ENCODE measurements at regions not wholly inside any gene's neighbourhood (a gene's known extent, or its start where the extent isn't known, plus 50 kb on each side); places are given as distances from the start of the nearest gene placed in this dataset.

- no peaks in the 10 kb centered on the region for H3K9me3 ChIP-seq (ENCODE audit: control insufficient read depth, low read depth, low read length)
- no peaks in the 10 kb centered on the region for H3K27me3 ChIP-seq (ENCODE audit: control insufficient read depth, insufficient read depth, low read length)
- no peak overlapping the region for H3K27ac ChIP-seq (ENCODE audit: low read length)
- H3K4me3 ChIP-seq (ENCODE audit: low read length), result no peak overlapping the region
- no peaks in the 10 kb centered on the region for H3K36me3 ChIP-seq (ENCODE audit: control insufficient read depth, low read depth, low read length)
- H3K9ac ChIP-seq (ENCODE audit: low read length), result no peak overlapping the region
- no peaks in the 10 kb centered on the region for H3K4me1 ChIP-seq (ENCODE audit: control insufficient read depth, low read depth, low read length)
These were observed 173.0 kb downstream of the KLF12 start for GRCh38 chr13:73961181-73961580.

GRCh38 chr13:73960474-73960873 is 173.7 kb downstream of the KLF12 start:
- H3K36me3 ChIP-seq (ENCODE audit: control insufficient read depth, low read depth, low read length), result no peaks in the 10 kb centered on the region
- no peaks in the 10 kb centered on the region for H3K27me3 ChIP-seq (ENCODE audit: control insufficient read depth, insufficient read depth, low read length)
- no peak overlapping the region for H3K9ac ChIP-seq (ENCODE audit: low read length)
- no peaks in the 10 kb centered on the region for H3K9me3 ChIP-seq (ENCODE audit: control insufficient read depth, low read depth, low read length)
- H3K4me3 ChIP-seq (ENCODE audit: low read length), result no peak overlapping the region
- no peaks in the 10 kb centered on the region for H3K4me1 ChIP-seq (ENCODE audit: control insufficient read depth, low read depth, low read length)
- no peak overlapping the region for H3K27ac ChIP-seq (ENCODE audit: low read length)

GRCh38 chr13:73958657-73959397 is 175.4 kb downstream of the KLF12 start:
- Histone ChIP-seq H3K4me1 (ENCODE audit: control insufficient read depth, low read depth, low read length) (no peaks in the 10 kb centered on the region), H3K36me3 (ENCODE audit: control insufficient read depth, low read depth, low read length) (no peaks in the 10 kb centered on the region), H3K9ac (ENCODE audit: low read length) (no peak overlapping the region), H3K4me3 (ENCODE audit: low read length) (no peak overlapping the region), H3K27ac (ENCODE audit: low read length) (no peak overlapping the region), H3K9me3 (ENCODE audit: control insufficient read depth, low read depth, low read length) (no peaks in the 10 kb centered on the region), H3K27me3 (ENCODE audit: control insufficient read depth, insufficient read depth, low read length) (no peaks in the 10 kb centered on the region)

- no peaks in the 10 kb centered on the region for H3K9me3 ChIP-seq (ENCODE audit: control insufficient read depth, low read depth, low read length)
- no peaks in the 10 kb centered on the region for H3K4me1 ChIP-seq (ENCODE audit: control insufficient read depth, low read depth, low read length)
- no peaks in the 10 kb centered on the region for H3K27me3 ChIP-seq (ENCODE audit: control insufficient read depth, insufficient read depth, low read length)
- H3K27ac ChIP-seq (ENCODE audit: low read length), result no peak overlapping the region
- no peak overlapping the region for H3K9ac ChIP-seq (ENCODE audit: low read length)
- no peaks in the 10 kb centered on the region for H3K36me3 ChIP-seq (ENCODE audit: control insufficient read depth, low read depth, low read length)
- no peak overlapping the region for H3K4me3 ChIP-seq (ENCODE audit: low read length)
These were observed 176.3 kb downstream of the KLF12 start for GRCh38 chr13:73957889-73958288.

GRCh38 chr13:73956795-73957408 is 177.3 kb downstream of the KLF12 start:
- H3K9ac ChIP-seq (ENCODE audit: low read length), result no peak overlapping the region
- no peaks in the 10 kb centered on the region for H3K36me3 ChIP-seq (ENCODE audit: control insufficient read depth, low read depth, low read length)
- H3K9me3 ChIP-seq (ENCODE audit: control insufficient read depth, low read depth, low read length), result no peaks in the 10 kb centered on the region
- H3K4me3 ChIP-seq (ENCODE audit: low read length), result no peak overlapping the region
- H3K27me3 ChIP-seq (ENCODE audit: control insufficient read depth, insufficient read depth, low read length), result no peaks in the 10 kb centered on the region
- H3K27ac ChIP-seq (ENCODE audit: low read length), result no peak overlapping the region
- H3K4me1 ChIP-seq (ENCODE audit: control insufficient read depth, low read depth, low read length), result no peaks in the 10 kb centered on the region

- H3K4me1 ChIP-seq (ENCODE audit: control insufficient read depth, low read depth, low read length), result no peaks in the 10 kb centered on the region
- H3K27ac ChIP-seq (ENCODE audit: low read length), result no peak overlapping the region
- no peak overlapping the region for H3K9ac ChIP-seq (ENCODE audit: low read length)
- H3K9me3 ChIP-seq (ENCODE audit: control insufficient read depth, low read depth, low read length), result no peaks in the 10 kb centered on the region
- no peaks in the 10 kb centered on the region for H3K36me3 ChIP-seq (ENCODE audit: control insufficient read depth, low read depth, low read length)
- no peak overlapping the region for H3K4me3 ChIP-seq (ENCODE audit: low read length)
- H3K27me3 ChIP-seq (ENCODE audit: control insufficient read depth, insufficient read depth, low read length), result no peaks in the 10 kb centered on the region
These were observed 178.2 kb downstream of the KLF12 start for GRCh38 chr13:73955977-73956500.

GRCh38 chr13:73954808-73955207 is 179.4 kb downstream of the KLF12 start:
- Histone ChIP-seq H3K9me3 (ENCODE audit: control insufficient read depth, low read depth, low read length) (no peaks in the 10 kb centered on the region), H3K36me3 (ENCODE audit: control insufficient read depth, low read depth, low read length) (no peaks in the 10 kb centered on the region), H3K27me3 (ENCODE audit: control insufficient read depth, insufficient read depth, low read length) (no peaks in the 10 kb centered on the region), H3K4me3 (ENCODE audit: low read length) (no peak overlapping the region), H3K4me1 (ENCODE audit: control insufficient read depth, low read depth, low read length) (no peaks in the 10 kb centered on the region), H3K9ac (ENCODE audit: low read length) (no peak overlapping the region), H3K27ac (ENCODE audit: low read length) (no peak overlapping the region)

GRCh38 chr13:73952648-73953047 is 181.6 kb downstream of the KLF12 start:
- no peak overlapping the region for H3K27ac ChIP-seq (ENCODE audit: low read length)
- H3K27me3 ChIP-seq (ENCODE audit: control insufficient read depth, insufficient read depth, low read length), result no peaks in the 10 kb centered on the region
- no peaks in the 10 kb centered on the region for H3K9me3 ChIP-seq (ENCODE audit: control insufficient read depth, low read depth, low read length)
- no peak overlapping the region for H3K4me3 ChIP-seq (ENCODE audit: low read length)
- H3K36me3 ChIP-seq (ENCODE audit: control insufficient read depth, low read depth, low read length), result no peaks in the 10 kb centered on the region
- no peaks in the 10 kb centered on the region for H3K4me1 ChIP-seq (ENCODE audit: control insufficient read depth, low read depth, low read length)
- no peak overlapping the region for H3K9ac ChIP-seq (ENCODE audit: low read length)

GRCh38 chr13:73948848-73949529 is 185.2 kb downstream of the KLF12 start:
- H3K9ac ChIP-seq (ENCODE audit: low read length), result no peak overlapping the region
- H3K27ac ChIP-seq (ENCODE audit: low read length), result no peak overlapping the region
- no peaks in the 10 kb centered on the region for H3K4me1 ChIP-seq (ENCODE audit: control insufficient read depth, low read depth, low read length)

GRCh38 chr13:73945871-73946270 is 188.3 kb downstream of the KLF12 start:
- no peaks in the 10 kb centered on the region for H3K36me3 ChIP-seq (ENCODE audit: control insufficient read depth, low read depth, low read length)
- no peaks in the 10 kb centered on the region for H3K9me3 ChIP-seq (ENCODE audit: control insufficient read depth, low read depth, low read length)
- no peaks in the 10 kb centered on the region for H3K4me1 ChIP-seq (ENCODE audit: control insufficient read depth, low read depth, low read length)
- H3K4me3 ChIP-seq (ENCODE audit: low read length), result no peak overlapping the region
- no peaks in the 10 kb centered on the region for H3K27me3 ChIP-seq (ENCODE audit: control insufficient read depth, insufficient read depth, low read length)
- no peak overlapping the region for H3K27ac ChIP-seq (ENCODE audit: low read length)
- no peak overlapping the region for H3K9ac ChIP-seq (ENCODE audit: low read length)

More at GRCh38 chr13:73948848-73949529, 185.2 kb downstream of the KLF12 start:
- Histone ChIP-seq H3K36me3 (ENCODE audit: control insufficient read depth, low read depth, low read length) (no peaks in the 10 kb centered on the region), H3K27me3 (ENCODE audit: control insufficient read depth, insufficient read depth, low read length) (no peaks in the 10 kb centered on the region), H3K9me3 (ENCODE audit: control insufficient read depth, low read depth, low read length) (no peaks in the 10 kb centered on the region), H3K4me3 (ENCODE audit: low read length) (no peak overlapping the region)

GRCh38 chr13:73945382-73945781 is 188.8 kb downstream of the KLF12 start:
- H3K27me3 ChIP-seq (ENCODE audit: control insufficient read depth, insufficient read depth, low read length), result no peaks in the 10 kb centered on the region
- H3K36me3 ChIP-seq (ENCODE audit: control insufficient read depth, low read depth, low read length), result no peaks in the 10 kb centered on the region
- no peak overlapping the region for H3K27ac ChIP-seq (ENCODE audit: low read length)
- H3K4me3 ChIP-seq (ENCODE audit: low read length), result no peak overlapping the region
- no peak overlapping the region for H3K9ac ChIP-seq (ENCODE audit: low read length)
- H3K4me1 ChIP-seq (ENCODE audit: control insufficient read depth, low read depth, low read length), result no peaks in the 10 kb centered on the region
- H3K9me3 ChIP-seq (ENCODE audit: control insufficient read depth, low read depth, low read length), result no peaks in the 10 kb centered on the region

Data from iPS-18a (cell line).